H9 (cell line): ENCODE measurements at regions not wholly inside any gene's neighbourhood (a gene's known extent, or its start where the extent isn't known, plus 50 kb on each side); places are given as distances from the start of the nearest gene placed in this dataset.
A peak's percentile ranks its signal among the peaks of the same experiment; 100 is the strongest.

ENCODE experiments used
- DNase-seq: peaks from one replicate; pipeline ENCODE4 v3.0.0-alpha.2; 2017
- H2AFZ ChIP-seq: one replicate; pipeline ENCODE4 v1.6.1; 2013; ENCODE audit warnings: mild to moderate bottlenecking, low read length, control low read depth, moderate library complexity
- H2AK5ac ChIP-seq: 2 replicates; pipeline ENCODE4 v1.6.1; 2013; ENCODE audit warnings: low read length, control low read depth, mixed read lengths; ENCODE audit not compliant: insufficient read length
- H2BK120ac ChIP-seq: one replicate; pipeline ENCODE4 v1.6.1; 2013; ENCODE audit warnings: low read depth, mild to moderate bottlenecking, low read length, control low read depth, inconsistent platforms; ENCODE audit not compliant: poor library complexity, severe bottlenecking
- H2BK12ac ChIP-seq: 2 replicates; pipeline ENCODE4 v1.6.1; 2013; ENCODE audit warnings: low read length, control low read depth, mixed read lengths, low read depth; ENCODE audit not compliant: insufficient read length
- H2BK15ac ChIP-seq: 2 replicates; pipeline ENCODE4 v1.6.1; 2013; ENCODE audit warnings: low read depth, low read length, control low read depth
- H2BK20ac ChIP-seq: one replicate; pipeline ENCODE4 v1.6.1; 2013; ENCODE audit warnings: low read depth, mild to moderate bottlenecking, low read length, control low read depth, inconsistent platforms; ENCODE audit not compliant: poor library complexity, severe bottlenecking
- H2BK5ac ChIP-seq: 2 replicates; pipeline ENCODE4 v1.6.1; 2013; ENCODE audit warnings: low read length, control low read depth, mixed read lengths; ENCODE audit not compliant: insufficient read length
- H3K14ac ChIP-seq: 2 replicates; pipeline ENCODE4 v1.6.1; 2013; ENCODE audit warnings: low read length, control low read depth; ENCODE audit not compliant: insufficient read depth
- H3K18ac ChIP-seq: 2 replicates; pipeline ENCODE4 v1.6.1; 2013; ENCODE audit warnings: low read depth, mild to moderate bottlenecking, mixed read lengths, low read length, control low read depth; ENCODE audit not compliant: insufficient read length
- H3K23ac ChIP-seq: 2 replicates; pipeline ENCODE4 v1.6.1; 2013; ENCODE audit warnings: low read length, control low read depth, mixed read lengths, low read depth; ENCODE audit not compliant: insufficient read length
- H3K23me2 ChIP-seq: 2 replicates; pipeline ENCODE4 v1.6.1; 2013; ENCODE audit warnings: low read depth, mild to moderate bottlenecking, mixed read lengths, low read length, control low read depth; ENCODE audit not compliant: insufficient read length, poor library complexity, severe bottlenecking
- H3K27ac ChIP-seq: 2 replicates; pipeline ENCODE4 v1.5.1; 2013; ENCODE audit warnings: low read length, control low read depth, mixed read lengths, low read depth; ENCODE audit not compliant: insufficient read length
- H3K27me3 ChIP-seq: 2 replicates; pipeline ENCODE4 v1.6.1; 2013; ENCODE audit warnings: low read length, control low read depth, inconsistent platforms; ENCODE audit not compliant: insufficient read depth
- H3K4ac ChIP-seq: 2 replicates; pipeline ENCODE4 v1.6.1; 2013; ENCODE audit warnings: low read depth, mild to moderate bottlenecking, control low read depth, inconsistent platforms, low read length, moderate library complexity
- H3K4me1 ChIP-seq: 2 replicates; pipeline ENCODE4 v1.6.1; 2013; ENCODE audit warnings: low read length, control low read depth, inconsistent platforms; ENCODE audit not compliant: insufficient read depth
- H3K4me2 ChIP-seq: 2 replicates; pipeline ENCODE4 v1.6.1; 2013; ENCODE audit warnings: low read length, control low read depth, mixed read lengths; ENCODE audit not compliant: insufficient read length, insufficient read depth
- H3K56ac ChIP-seq: 2 replicates; pipeline ENCODE4 v1.6.1; 2013; ENCODE audit warnings: low read depth, mild to moderate bottlenecking, mixed read lengths, low read length, control low read depth; ENCODE audit not compliant: insufficient read length
- H3K79me1 ChIP-seq: 2 replicates; pipeline ENCODE4 v1.6.1; 2013; ENCODE audit warnings: low read depth, mild to moderate bottlenecking, moderate library complexity, low read length, control low read depth, inconsistent platforms; ENCODE audit not compliant: insufficient read depth, poor library complexity, severe bottlenecking
- H3K79me2 ChIP-seq: 2 replicates; pipeline ENCODE4 v1.6.1; 2013; ENCODE audit warnings: low read length, control low read depth, inconsistent platforms; ENCODE audit not compliant: insufficient read depth
- H3K9ac ChIP-seq: 2 replicates; pipeline ENCODE4 v1.6.1; 2013; ENCODE audit warnings: low read length, control low read depth, mixed read lengths; ENCODE audit not compliant: insufficient read length; ENCODE audit errors: extremely low read depth
- H3K9me3 ChIP-seq: one replicate; pipeline ENCODE4 v1.6.1; 2013; ENCODE audit warnings: low read depth, low read length, inconsistent platforms; ENCODE audit not compliant: control insufficient read depth
- H3T11ph ChIP-seq: one replicate; pipeline ENCODE4 v1.6.1; 2013; ENCODE audit warnings: mild to moderate bottlenecking, low read length, control low read depth, inconsistent platforms
- H4K20me1 ChIP-seq: one replicate; pipeline ENCODE4 v1.6.1; 2013; ENCODE audit not compliant: control insufficient read depth, insufficient read length, insufficient read depth
- H4K5ac ChIP-seq: 2 replicates; pipeline ENCODE4 v1.6.1; 2013; ENCODE audit warnings: low read depth, mild to moderate bottlenecking, mixed read lengths, low read length, control low read depth; ENCODE audit not compliant: insufficient read length
- H4K8ac ChIP-seq: replicated peaks from 2 replicates; pipeline ENCODE4 v1.6.1; 2013; ENCODE audit warnings: low read length, control low read depth, mixed read lengths, low read depth; ENCODE audit not compliant: insufficient read length
- H4K91ac ChIP-seq: 2 replicates; pipeline ENCODE4 v1.6.1; 2013; ENCODE audit warnings: low read depth, mild to moderate bottlenecking, moderate library complexity, mixed read lengths, low read length, control low read depth; ENCODE audit not compliant: insufficient read length
- H3K27ac Mint-ChIP-seq, 3 experiments: 2 replicates in 2 of 3; 3 replicates in 1 of 3; pipeline ENCODE4 v1.8.0; 2020 to 2021; ENCODE audit warnings: mixed read lengths in 3 of 3, mild to moderate bottlenecking in 1 of 3, moderate library complexity in 1 of 3
- H3K27me3 Mint-ChIP-seq: 2 replicates; pipeline ENCODE4 v1.8.0; 2021; ENCODE audit warnings: low read depth, mild to moderate bottlenecking, moderate library complexity, mixed read lengths
- H3K36me3 Mint-ChIP-seq, 3 experiments: 2 replicates in 2 of 3; 3 replicates in 1 of 3; pipeline ENCODE4 v1.8.0; 2020 to 2021; ENCODE audit warnings: low read depth in 3 of 3, mixed read lengths in 3 of 3; ENCODE audit not compliant: insufficient read depth in 1 of 3
- H3K4me1 Mint-ChIP-seq, 2 experiments: 2 replicates each; pipeline ENCODE4 v1.8.0; 2020; ENCODE audit warnings: mixed read lengths in 2 of 2
- H3K4me3 Mint-ChIP-seq, 2 experiments: 2 replicates in 1 of 2; 3 replicates in 1 of 2; pipeline ENCODE4 v1.8.0; 2020 to 2021; ENCODE audit warnings: mild to moderate bottlenecking in 2 of 2, mixed read lengths in 2 of 2, moderate library complexity in 1 of 2
- H3K9me3 Mint-ChIP-seq, 2 experiments: 2 replicates in 1 of 2; 3 replicates in 1 of 2; pipeline ENCODE4 v1.8.0; 2020; ENCODE audit warnings: mild to moderate bottlenecking in 2 of 2, mixed read lengths in 2 of 2, moderate library complexity in 1 of 2
- WGBS: extraction: QIAGEN DNeasy Blood & Tissue Kit; methylation state at CpG from one replicate; pipeline ENCODE4 v1.1.7; 2013; ENCODE audit warnings: missing lambda C conversion rate, low lambda C conversion rate, mixed read lengths; ENCODE audit not compliant: insufficient read length; ENCODE audit errors: extremely low coverage; 5-methylcytosine and 5-hydroxymethylcytosine counted together
- TF ChIP-seq, protein P1 (sequence below): fragments of 200-600 bp; sonication (generic); conservative IDR thresholded peaks from 3 replicates; pipeline ENCODE4 v1.8.0; 2021; ENCODE audit warnings: antibody characterized with exemption, mild to moderate bottlenecking

- Histone ChIP-seq H3K4me1 (peaks cover 3% of the 10 kb centered on the region; the same call in 1 of the 2 replicates), H2BK120ac (no peak overlapping the region), H4K8ac (no peak overlapping the region), H4K20me1 (no peaks in the 10 kb centered on the region), H2BK20ac (no peak overlapping the region), H3K27ac (no peak overlapping the region), H3K4me2 (peak overlapping the region; percentile 69), H3K23me2 (peaks cover 6% of the 10 kb centered on the region), H4K5ac (peak overlapping the region; percentile 80), H3K79me1 (no peaks in the 10 kb centered on the region), H3K4ac (no peak overlapping the region), H3T11ph (no peak overlapping the region), H2AK5ac (peak overlapping the region; percentile 42), H3K9ac (no peak overlapping the region), H3K9me3 (no peaks in the 10 kb centered on the region), H2BK5ac (no peak overlapping the region), H3K18ac (peak overlapping the region; percentile 74), H4K91ac (no peak overlapping the region), H3K56ac (no peak overlapping the region), H3K27me3 (no peaks in the 10 kb centered on the region; the same call in 1 of the 2 replicates), H3K14ac (peak overlapping the region; percentile 92), H3K79me2 (no peaks in the 10 kb centered on the region), H2BK12ac (peak overlapping the region; percentile 98), H2AFZ (no peak overlapping the region), H3K23ac (no peak overlapping the region), H2BK15ac (peak overlapping the region; percentile 81; the same call in 1 of the 2 replicates)
- WGBS, result no CpG with 5 or more reads among the region's 15 CpGs
- Mint-ChIP-seq H3K36me3 (no peaks in the 10 kb centered on the region), H3K9me3 (no peaks in the 10 kb centered on the region), H3K27me3 (peaks cover 14% of the 10 kb centered on the region), H3K4me1 (peaks cover 31 to 35% of the 10 kb centered on the region in 2 experiments), H3K27ac (peak overlapping the region; percentile 5 to 97 (median 73); a peak in 3 of 7 replicates), H3K4me3 (peak overlapping the region; percentile 71 to 80)
- TF ChIP-seq, protein P1, sequence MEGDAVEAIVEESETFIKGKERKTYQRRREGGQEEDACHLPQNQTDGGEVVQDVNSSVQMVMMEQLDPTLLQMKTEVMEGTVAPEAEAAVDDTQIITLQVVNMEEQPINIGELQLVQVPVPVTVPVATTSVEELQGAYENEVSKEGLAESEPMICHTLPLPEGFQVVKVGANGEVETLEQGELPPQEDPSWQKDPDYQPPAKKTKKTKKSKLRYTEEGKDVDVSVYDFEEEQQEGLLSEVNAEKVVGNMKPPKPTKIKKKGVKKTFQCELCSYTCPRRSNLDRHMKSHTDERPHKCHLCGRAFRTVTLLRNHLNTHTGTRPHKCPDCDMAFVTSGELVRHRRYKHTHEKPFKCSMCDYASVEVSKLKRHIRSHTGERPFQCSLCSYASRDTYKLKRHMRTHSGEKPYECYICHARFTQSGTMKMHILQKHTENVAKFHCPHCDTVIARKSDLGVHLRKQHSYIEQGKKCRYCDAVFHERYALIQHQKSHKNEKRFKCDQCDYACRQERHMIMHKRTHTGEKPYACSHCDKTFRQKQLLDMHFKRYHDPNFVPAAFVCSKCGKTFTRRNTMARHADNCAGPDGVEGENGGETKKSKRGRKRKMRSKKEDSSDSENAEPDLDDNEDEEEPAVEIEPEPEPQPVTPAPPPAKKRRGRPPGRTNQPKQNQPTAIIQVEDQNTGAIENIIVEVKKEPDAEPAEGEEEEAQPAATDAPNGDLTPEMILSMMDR, result no peak
- no peak for DNase-seq
Measured at GRCh38 chr3:126267976-126268615, 87.7 kb upstream of the ALDH1L1 start.
